ENCODE measurements at regions not wholly inside any gene's neighbourhood (a gene's known extent, or its start where the extent isn't known, plus 50 kb on each side); places are given as distances from the start of the nearest gene placed in this dataset.

- DNase-seq = no peak
- TF ChIP-seq GATA1 (IDR thresholded peaks at IDR 0.05; ENCODE audit: low read depth, low read length) (no peak), POLR2A (IDR thresholded peaks at IDR 0.05; ENCODE audit: low read length) (no peak)
Observed at GRCh38 chr2:105496271-105496670, 97.4 kb upstream of the FHL2 start.

DNA sequence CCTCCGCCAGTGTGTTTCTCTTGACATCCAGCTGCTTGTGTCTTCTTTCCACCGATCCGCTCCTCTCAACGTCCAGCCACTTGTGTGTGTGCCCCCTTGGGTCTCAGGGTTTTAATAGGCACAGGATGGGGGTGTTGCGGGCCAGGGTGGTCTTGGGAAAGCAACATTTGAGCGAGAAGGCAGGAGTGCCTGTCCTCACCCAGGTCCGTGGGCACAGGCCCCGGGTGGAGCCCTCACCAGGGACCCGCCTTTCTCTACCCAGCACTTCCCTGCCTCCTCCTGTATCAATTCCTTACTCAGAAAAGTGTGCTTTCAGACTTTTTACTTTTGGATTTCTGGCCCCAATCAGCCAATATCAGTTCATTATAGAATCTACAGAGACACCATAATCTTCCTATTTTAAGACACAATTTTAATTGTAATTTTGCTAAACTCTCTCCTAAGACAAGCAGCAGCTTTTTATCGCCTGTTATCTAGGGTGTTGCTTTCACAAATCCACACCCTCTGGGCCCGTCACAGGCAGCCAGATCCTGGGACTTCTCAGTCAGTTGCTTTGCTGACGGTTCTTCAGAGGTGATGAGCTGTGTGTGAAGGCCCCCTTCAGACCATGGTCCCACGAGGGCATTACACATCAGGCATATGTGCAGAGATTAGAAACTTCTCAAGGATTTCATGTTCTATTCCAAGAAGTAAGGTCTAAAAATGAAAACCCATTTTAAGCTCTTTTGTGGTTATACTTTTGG lies 96.0 kb upstream of the FHL2 start:
- TF ChIP-seq POLR2A (IDR thresholded peaks at IDR 0.05; ENCODE audit: low read length) (no peak), GATA1 (IDR thresholded peaks at IDR 0.05; ENCODE audit: low read depth, low read length) (no peak)
- peak; percentile 5 to 26 for DNase-seq

- no peak for TF ChIP-seq POLR2A (IDR thresholded peaks at IDR 0.05; ENCODE audit: low read length)
- no peak for DNase-seq
Observed at GRCh38 chr2:105490956-105491355, 92.1 kb upstream of the FHL2 start.

- TF ChIP-seq GATA1 (IDR thresholded peaks at IDR 0.05; ENCODE audit: low read depth, low read length) (no peak), POLR2A (IDR thresholded peaks at IDR 0.05; ENCODE audit: low read length) (no peak)
- no peak for DNase-seq
Observed at GRCh38 chr2:105490204-105490603, 91.4 kb upstream of the FHL2 start.

- DNase-seq = no peak
- TF ChIP-seq GATA1 (IDR thresholded peaks at IDR 0.05; ENCODE audit: low read depth, low read length) = no peak
- TF ChIP-seq POLR2A (IDR thresholded peaks at IDR 0.05; ENCODE audit: low read length) = no peak
Observed at GRCh38 chr2:105489168-105489878, 90.5 kb upstream of the FHL2 start.

DNA sequence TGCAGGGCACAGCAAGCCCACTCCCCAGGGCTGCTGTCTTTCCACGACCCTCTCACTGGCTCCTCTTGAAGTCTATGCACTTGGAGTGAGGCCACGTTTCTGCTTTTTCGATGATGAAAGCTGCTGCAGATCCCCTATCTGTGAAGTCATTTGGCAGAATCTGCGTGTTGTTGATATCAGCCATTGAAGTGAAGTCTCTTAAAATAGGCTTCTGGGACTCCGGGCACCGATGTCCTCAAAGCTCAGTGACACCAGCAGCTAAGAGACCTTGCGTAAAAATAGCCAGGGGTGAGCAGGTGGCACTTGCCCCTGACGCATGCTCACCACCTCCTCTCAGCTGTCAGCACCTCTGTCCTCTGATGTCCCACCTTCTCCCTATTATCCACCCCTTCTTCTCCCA lies 89.4 kb upstream of the FHL2 start:
- no peak for DNase-seq

DNA sequence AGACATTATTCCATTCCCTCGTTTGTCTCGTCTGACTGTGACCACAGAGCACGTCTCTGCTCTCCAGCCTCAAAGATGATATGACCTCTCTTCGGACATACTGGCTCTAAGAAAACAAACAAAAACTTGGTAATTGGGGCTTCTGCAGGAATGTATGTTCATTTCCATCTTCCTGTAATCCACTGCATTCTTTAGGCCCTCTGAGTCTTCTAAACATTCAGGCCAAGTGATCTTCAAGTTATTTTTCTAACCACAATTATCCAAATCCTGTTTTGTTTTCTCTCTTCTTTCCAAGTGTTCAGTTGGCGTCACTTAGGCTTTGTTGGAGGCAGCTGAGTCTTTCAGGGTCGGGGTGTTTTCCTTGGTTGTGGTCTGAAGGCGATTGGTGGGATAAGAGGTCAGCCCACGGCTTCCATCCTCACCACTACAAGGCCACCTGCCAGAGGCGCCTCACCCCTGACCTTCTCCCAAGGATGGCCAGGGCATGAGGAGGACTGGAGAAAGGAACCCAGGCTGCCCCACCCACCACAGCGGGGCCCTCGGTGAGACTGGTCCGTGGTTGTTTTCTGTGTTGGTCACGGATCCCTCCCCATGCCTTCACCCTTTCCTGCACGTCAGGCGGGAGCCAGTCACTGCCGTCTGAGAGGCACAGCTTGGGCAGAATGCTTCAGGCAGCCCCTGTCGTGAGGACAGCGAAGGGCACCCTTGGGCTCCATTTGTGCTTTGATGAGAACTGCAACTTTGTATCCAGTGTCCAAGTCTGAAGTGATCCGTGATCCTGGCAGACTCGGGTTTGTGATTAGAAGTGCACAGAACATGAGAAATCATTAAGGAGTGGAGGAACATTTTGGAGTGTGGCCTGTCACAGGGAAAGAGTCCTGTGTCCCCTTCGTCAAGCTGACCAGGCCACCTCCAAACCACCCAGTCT lies 88.6 kb upstream of the FHL2 start:
- DNase-seq = no peak
- no peak for TF ChIP-seq POLR2A (IDR thresholded peaks at IDR 0.05; ENCODE audit: low read length)
- no peak for TF ChIP-seq GATA1 (IDR thresholded peaks at IDR 0.05; ENCODE audit: low read depth, low read length)

More for the DNA sequence above, 89.4 kb upstream of the FHL2 start:
- TF ChIP-seq POLR2A (IDR thresholded peaks at IDR 0.05; ENCODE audit: low read length) (no peak), GATA1 (IDR thresholded peaks at IDR 0.05; ENCODE audit: low read depth, low read length) (no peak)

- no peak for DNase-seq
- TF ChIP-seq POLR2A (IDR thresholded peaks at IDR 0.05; ENCODE audit: low read length) (no peak), GATA1 (IDR thresholded peaks at IDR 0.05; ENCODE audit: low read depth, low read length) (no peak)
Observed at GRCh38 chr2:105486762-105487141, 87.9 kb upstream of the FHL2 start.

DNA sequence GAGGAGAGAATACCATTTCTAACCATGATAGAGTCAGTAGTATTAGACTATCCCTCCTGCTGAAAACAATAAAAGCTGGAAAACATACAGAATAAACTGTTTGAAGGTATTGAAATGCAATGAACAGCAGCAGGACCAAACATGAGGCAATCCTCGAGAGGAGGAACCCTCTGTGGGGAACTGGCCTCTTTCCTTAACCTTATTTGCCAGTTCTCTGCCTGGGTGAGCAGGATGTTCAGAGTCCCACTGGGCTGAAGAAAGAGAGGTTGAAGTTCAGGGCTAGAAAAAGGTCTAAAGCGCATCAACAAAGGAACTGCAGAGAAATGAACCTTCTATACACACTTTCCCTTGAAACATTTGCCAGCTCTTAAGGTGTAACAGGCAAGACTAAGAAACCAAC lies 79.8 kb upstream of the FHL2 start:
- no peak for DNase-seq
- TF ChIP-seq GATA1 (IDR thresholded peaks at IDR 0.05; ENCODE audit: low read depth, low read length) = no peak

DNA sequence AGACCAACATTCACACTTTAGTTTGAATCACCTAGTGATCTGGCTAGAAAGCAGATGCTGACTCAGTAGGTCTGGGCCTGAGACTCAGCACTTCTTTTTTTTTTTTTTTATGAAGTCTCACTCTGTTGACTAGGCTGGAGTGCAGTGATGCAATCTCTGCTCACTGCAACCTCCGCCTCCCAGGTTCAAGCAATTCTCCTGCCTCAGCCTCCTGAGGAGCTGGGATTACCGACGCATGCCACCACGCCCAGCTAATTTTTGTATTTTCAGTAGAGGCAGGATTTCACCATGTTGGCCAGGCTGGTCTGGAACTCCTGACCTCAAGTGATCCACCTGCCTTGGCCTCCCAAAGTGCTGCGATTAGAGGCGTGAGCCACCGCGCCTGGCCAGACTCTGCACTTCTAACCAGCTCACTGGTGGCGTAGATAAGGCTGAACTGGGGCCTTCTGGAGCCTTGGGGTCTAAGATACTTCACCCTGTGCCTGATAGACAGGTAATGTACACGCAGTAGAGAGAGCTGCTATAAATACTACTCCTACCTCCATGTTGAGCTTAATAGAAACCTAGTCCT lies 78.3 kb upstream of the FHL2 start:
- DNase-seq = peak; percentile 20 to 37

GRCh38 chr2:105473011-105473410 lies 74.2 kb upstream of the FHL2 start:
- no peak for DNase-seq
- no peak for TF ChIP-seq POLR2A (IDR thresholded peaks at IDR 0.05; ENCODE audit: low read length)
- TF ChIP-seq GATA1 (IDR thresholded peaks at IDR 0.05; ENCODE audit: low read depth, low read length) = no peak

DNA sequence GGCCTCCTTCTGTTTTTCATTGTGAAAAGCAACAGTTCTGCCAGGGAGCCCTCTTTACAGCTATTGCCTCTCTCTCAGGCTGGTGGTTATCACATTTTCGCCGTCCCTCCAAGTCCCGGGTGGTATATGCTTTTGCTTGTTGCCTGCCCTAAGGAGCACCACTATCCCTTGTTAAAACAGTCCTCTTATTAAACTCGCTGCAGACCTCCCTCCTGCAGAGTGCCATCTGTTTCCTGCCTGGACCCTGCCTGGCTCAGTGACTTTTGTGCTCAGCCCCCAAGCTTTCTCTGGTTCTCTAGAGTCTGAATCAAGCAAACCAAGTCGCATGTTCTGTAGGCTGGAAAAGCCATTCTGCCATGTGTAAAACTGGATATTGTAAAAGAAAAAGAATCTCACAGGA lies 72.1 kb upstream of the FHL2 start:
- DNase-seq = no peak
- TF ChIP-seq GATA1 (IDR thresholded peaks at IDR 0.05; ENCODE audit: low read depth, low read length) (no peak), POLR2A (IDR thresholded peaks at IDR 0.05; ENCODE audit: low read length) (no peak)

GRCh38 chr2:105469781-105470180 lies 70.9 kb upstream of the FHL2 start:
- TF ChIP-seq GATA1 (IDR thresholded peaks at IDR 0.05; ENCODE audit: low read depth, low read length) (no peak), POLR2A (IDR thresholded peaks at IDR 0.05; ENCODE audit: low read length) (no peak)

GRCh38 chr2:105468582-105469042 lies 69.8 kb upstream of the FHL2 start:
- TF ChIP-seq POLR2A (IDR thresholded peaks at IDR 0.05; ENCODE audit: low read length) (no peak), GATA1 (IDR thresholded peaks at IDR 0.05; ENCODE audit: low read depth, low read length) (no peak)
- no peak for DNase-seq

More at GRCh38 chr2:105469781-105470180, 70.9 kb upstream of the FHL2 start:
- DNase-seq = no peak

Measured in erythroblast (primary cell).